ENCODE measurements at regions not wholly inside any gene's neighbourhood (a gene's known extent, or its start where the extent isn't known, plus 50 kb on each side); places are given as distances from the start of the nearest gene placed in this dataset.

- Histone ChIP-seq H3K27me3 (ENCODE audit: control insufficient read depth, insufficient read depth, low read length) (no peaks in the 10 kb centered on the region), H3K4me1 (ENCODE audit: control insufficient read depth, insufficient read depth, low read length) (no peaks in the 10 kb centered on the region), H3K9me3 (ENCODE audit: control insufficient read depth, insufficient read depth, low read length) (no peaks in the 10 kb centered on the region), H3K4me3 (ENCODE audit: low read length) (no peak overlapping the region), H3K36me3 (ENCODE audit: control insufficient read depth, insufficient read depth, low read length) (no peaks in the 10 kb centered on the region), H3K27ac (ENCODE audit: low read length) (no peak overlapping the region)
- no peaks in the 10 kb centered on the region for H3K4me1 Mint-ChIP-seq
- no peak for TF ChIP-seq CTCF (IDR thresholded peaks at IDR 0.05)
- no peak overlapping the region for H3K27ac Mint-ChIP-seq
- intact Hi-C loops (cut with micrococcal nuclease): no loop called here
- peaks cover 0 to 4% of the 10 kb centered on the region in 2 donors for H3K9me3 Mint-ChIP-seq
- no peak for ATAC-seq
- no peak for DNase-seq
- WGBS (ENCODE audit: insufficient coverage): no CpG with 5 or more reads among the region's 1 CpG
- H3K27me3 Mint-ChIP-seq (ENCODE audit: low read depth in 2 of 2): no peaks in the 10 kb centered on the region
- no peaks in the 10 kb centered on the region for H3K36me3 Mint-ChIP-seq
- H3K4me3 Mint-ChIP-seq: no peak overlapping the region
These were observed 524.6 kb upstream of the KCND2 start for GRCh38 chr7:119748251-119748860.

DNA sequence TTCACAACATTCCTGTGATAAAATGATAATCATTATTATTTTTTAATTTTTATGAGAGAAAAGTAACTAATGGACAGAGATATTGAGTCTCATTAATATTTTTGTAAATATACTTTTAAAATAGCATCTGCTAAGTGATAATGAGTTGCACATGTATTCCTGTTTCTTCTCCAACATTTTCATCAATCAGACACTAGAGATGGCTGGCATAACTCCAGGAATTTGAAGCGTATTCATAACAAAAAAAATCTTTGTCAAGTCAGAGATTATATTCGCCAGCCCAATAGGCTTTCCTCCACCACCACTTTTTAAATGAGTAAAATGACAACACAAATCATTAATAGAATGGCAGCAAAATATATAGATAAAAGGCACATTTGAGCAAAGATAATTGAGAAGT lies 524.0 kb upstream of the KCND2 start:
- H3K4me3 ChIP-seq (ENCODE audit: low read length): no peak overlapping the region
- H3K9me3 ChIP-seq (ENCODE audit: control insufficient read depth, insufficient read depth, low read length): no peaks in the 10 kb centered on the region
- no peaks in the 10 kb centered on the region for H3K27me3 ChIP-seq (ENCODE audit: control insufficient read depth, insufficient read depth, low read length)
- no peak for TF ChIP-seq CTCF (IDR thresholded peaks at IDR 0.05)
- no peaks in the 10 kb centered on the region for H3K4me1 Mint-ChIP-seq
- DNase-seq (no peak), ATAC-seq (no peak)
- no peaks in the 10 kb centered on the region for H3K27me3 Mint-ChIP-seq (ENCODE audit: low read depth in 2 of 2)
- no peak overlapping the region for H3K4me3 Mint-ChIP-seq
- no peak overlapping the region for H3K27ac Mint-ChIP-seq
- intact Hi-C loops (cut with micrococcal nuclease): no loop called here
- H3K4me1 ChIP-seq (ENCODE audit: control insufficient read depth, insufficient read depth, low read length): no peaks in the 10 kb centered on the region
- H3K27ac ChIP-seq (ENCODE audit: low read length): no peak overlapping the region
- H3K36me3 Mint-ChIP-seq: no peaks in the 10 kb centered on the region
- 100% methylated on average over 1 of the region's 2 CpGs for WGBS (ENCODE audit: insufficient coverage)
- H3K9me3 Mint-ChIP-seq: peaks cover 0 to 7% of the 10 kb centered on the region in 2 donors
- H3K36me3 ChIP-seq (ENCODE audit: control insufficient read depth, insufficient read depth, low read length): no peaks in the 10 kb centered on the region

- Histone ChIP-seq H3K9me3 (ENCODE audit: control insufficient read depth, insufficient read depth, low read length) (no peaks in the 10 kb centered on the region), H3K27ac (ENCODE audit: low read length) (no peak overlapping the region), H3K4me3 (ENCODE audit: low read length) (no peak overlapping the region), H3K36me3 (ENCODE audit: control insufficient read depth, insufficient read depth, low read length) (no peaks in the 10 kb centered on the region), H3K27me3 (ENCODE audit: control insufficient read depth, insufficient read depth, low read length) (no peaks in the 10 kb centered on the region), H3K4me1 (ENCODE audit: control insufficient read depth, insufficient read depth, low read length) (no peaks in the 10 kb centered on the region)
- Mint-ChIP-seq H3K27me3 (ENCODE audit: low read depth in 2 of 2) (no peaks in the 10 kb centered on the region), H3K4me1 (no peaks in the 10 kb centered on the region), H3K36me3 (no peaks in the 10 kb centered on the region), H3K4me3 (no peak overlapping the region), H3K27ac (no peak overlapping the region), H3K9me3 (peaks cover 2 to 10% of the 10 kb centered on the region in 2 donors)
- intact Hi-C loops (cut with micrococcal nuclease): no loop called here
- no peak for TF ChIP-seq CTCF (IDR thresholded peaks at IDR 0.05)
- no peak for ATAC-seq
- no peak for DNase-seq
These were observed 516.3 kb upstream of the KCND2 start for GRCh38 chr7:119756687-119757086.

DNA sequence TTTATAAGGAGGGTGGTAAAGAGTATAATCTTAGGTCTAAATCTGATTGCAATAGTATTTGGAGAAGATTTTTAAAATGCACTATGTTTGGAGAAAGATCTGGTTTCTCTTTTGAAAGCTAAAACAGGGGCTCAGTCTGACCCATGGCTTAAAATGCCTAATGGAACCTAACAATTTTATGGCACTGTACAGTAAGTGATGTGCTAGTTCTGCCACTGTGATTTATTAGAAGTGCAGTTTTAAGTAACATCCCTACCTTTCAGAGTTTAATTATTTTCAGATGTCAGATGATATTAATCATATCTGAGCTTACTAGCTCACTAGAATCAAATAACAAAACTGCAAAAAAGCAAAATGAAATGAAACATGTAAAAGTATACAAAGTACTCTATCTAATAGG lies 514.7 kb upstream of the KCND2 start:
- Mint-ChIP-seq H3K4me1 (no peaks in the 10 kb centered on the region), H3K36me3 (no peaks in the 10 kb centered on the region), H3K4me3 (no peak overlapping the region), H3K9me3 (peaks cover 2 to 10% of the 10 kb centered on the region in 2 donors), H3K27me3 (ENCODE audit: low read depth in 2 of 2) (no peaks in the 10 kb centered on the region), H3K27ac (no peak overlapping the region)
- ATAC-seq: no peak
- DNase-seq: no peak
- Histone ChIP-seq H3K27ac (ENCODE audit: low read length) (no peak overlapping the region), H3K27me3 (ENCODE audit: control insufficient read depth, insufficient read depth, low read length) (no peaks in the 10 kb centered on the region), H3K4me3 (ENCODE audit: low read length) (no peak overlapping the region), H3K9me3 (ENCODE audit: control insufficient read depth, insufficient read depth, low read length) (no peaks in the 10 kb centered on the region), H3K36me3 (ENCODE audit: control insufficient read depth, insufficient read depth, low read length) (no peaks in the 10 kb centered on the region), H3K4me1 (ENCODE audit: control insufficient read depth, insufficient read depth, low read length) (no peaks in the 10 kb centered on the region)
- no peak for TF ChIP-seq CTCF (IDR thresholded peaks at IDR 0.05)
- intact Hi-C loops (cut with micrococcal nuclease): no loop called here

All from natural killer cell (primary cell).